ENCODE measurements at regions not wholly inside any gene's neighbourhood (a gene's known extent, or its start where the extent isn't known, plus 50 kb on each side); places are given as distances from the start of the nearest gene placed in this dataset.
"Not testable (repeated sequence)": the region's sequence is repeated elsewhere in the genome, so short reads cannot be mapped to it uniquely, and the experiment has no call there.

GRCh38 chr1:58180537-58180936, 366.0 kb downstream of the OMA1 start:
- no peak for FAIRE-seq

DNA sequence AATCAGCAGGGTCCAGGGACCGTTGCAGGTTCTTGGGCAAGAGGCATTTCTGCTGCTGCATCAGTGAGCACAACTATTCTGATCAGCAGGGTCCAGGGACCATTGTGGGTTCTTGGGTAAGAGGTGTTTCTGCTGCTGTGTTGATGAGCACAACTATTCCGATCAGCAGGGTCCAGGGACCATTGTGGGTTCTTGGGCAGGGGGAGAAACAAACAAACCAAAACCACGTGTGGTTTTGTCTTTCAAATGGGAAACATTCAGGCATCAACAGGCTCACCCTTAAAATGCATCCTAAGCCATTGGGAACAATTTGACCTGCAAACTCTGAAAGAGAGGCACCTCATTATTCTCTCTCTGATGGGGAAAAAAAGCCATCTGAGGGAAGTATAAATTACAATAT, 377.4 kb downstream of the OMA1 start:
- not testable (repeated sequence) for FAIRE-seq

- FAIRE-seq: not testable (repeated sequence)
Measured at GRCh38 chr1:58167131-58167530, 379.4 kb downstream of the OMA1 start.

GRCh38 chr1:58166417-58166816, 380.1 kb downstream of the OMA1 start:
- no peak for FAIRE-seq

DNA sequence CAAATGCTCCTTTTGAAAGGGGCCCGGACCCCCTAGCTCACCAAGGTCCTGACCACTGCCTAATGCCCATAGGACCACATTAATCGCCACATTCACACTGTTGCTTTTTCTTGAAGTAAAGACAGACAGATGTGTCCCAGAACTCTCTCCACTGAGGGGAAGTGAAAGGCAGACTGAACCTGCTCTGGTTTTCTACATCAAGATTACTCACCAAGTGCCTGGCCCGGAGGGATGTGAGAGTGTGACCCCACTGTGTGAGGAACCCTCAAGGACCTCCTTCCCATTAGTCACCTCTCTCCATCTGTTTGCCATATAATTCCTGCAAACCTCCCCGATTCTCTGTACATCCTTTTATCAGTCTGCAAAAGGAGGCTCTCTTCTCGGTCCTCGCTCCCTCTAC, 381.5 kb downstream of the OMA1 start:
- FAIRE-seq: no peak

- FAIRE-seq: no peak
Measured at GRCh38 chr1:58162952-58163550, 383.5 kb downstream of the OMA1 start.

- FAIRE-seq: no peak
Measured at GRCh38 chr1:58159434-58159830, 387.1 kb downstream of the OMA1 start.

GRCh38 chr1:58158506-58159433, 387.8 kb downstream of the OMA1 start:
- FAIRE-seq: no peak

DNA sequence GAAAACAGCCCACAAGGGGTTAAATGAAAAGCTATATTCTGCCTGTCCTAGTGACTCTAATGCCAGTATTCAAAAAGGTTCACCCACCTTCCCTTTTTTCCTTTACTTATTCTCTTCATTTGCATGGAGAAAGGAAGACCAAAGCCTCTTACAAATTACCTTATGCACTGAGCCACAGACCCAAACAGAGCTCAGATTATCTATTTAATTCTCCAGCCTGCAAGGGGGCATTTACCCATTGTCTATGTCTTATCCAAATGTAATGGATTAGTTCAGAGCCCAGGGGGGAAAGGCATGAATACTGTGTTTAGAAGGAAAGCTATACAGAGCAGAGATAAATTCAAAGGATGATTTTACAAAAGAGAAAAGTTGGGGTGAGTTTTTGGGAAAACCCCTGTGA, 388.5 kb downstream of the OMA1 start:
- no peak for FAIRE-seq

GRCh38 chr1:58157256-58157655, 389.3 kb downstream of the OMA1 start:
- FAIRE-seq: no peak

- FAIRE-seq: no peak
Measured at GRCh38 chr1:58156831-58157230, 389.7 kb downstream of the OMA1 start.

DNA sequence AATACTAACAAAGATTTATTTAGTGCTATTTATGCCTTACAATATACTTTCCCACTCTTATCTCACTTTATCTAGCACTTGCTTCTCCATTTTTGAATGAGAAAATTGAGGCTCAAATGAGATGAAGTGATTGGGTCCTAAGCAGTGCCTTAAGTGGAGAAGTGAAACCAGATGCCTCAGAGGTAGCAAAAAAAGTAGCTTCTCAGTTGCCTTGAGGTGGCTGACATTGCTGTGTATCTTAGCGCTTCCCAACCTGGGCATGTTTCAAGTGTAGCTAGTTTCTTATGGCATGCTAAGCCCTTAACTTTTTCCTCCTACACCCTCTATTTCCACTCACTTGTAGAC, 390.4 kb downstream of the OMA1 start:
- no peak for FAIRE-seq

DNA sequence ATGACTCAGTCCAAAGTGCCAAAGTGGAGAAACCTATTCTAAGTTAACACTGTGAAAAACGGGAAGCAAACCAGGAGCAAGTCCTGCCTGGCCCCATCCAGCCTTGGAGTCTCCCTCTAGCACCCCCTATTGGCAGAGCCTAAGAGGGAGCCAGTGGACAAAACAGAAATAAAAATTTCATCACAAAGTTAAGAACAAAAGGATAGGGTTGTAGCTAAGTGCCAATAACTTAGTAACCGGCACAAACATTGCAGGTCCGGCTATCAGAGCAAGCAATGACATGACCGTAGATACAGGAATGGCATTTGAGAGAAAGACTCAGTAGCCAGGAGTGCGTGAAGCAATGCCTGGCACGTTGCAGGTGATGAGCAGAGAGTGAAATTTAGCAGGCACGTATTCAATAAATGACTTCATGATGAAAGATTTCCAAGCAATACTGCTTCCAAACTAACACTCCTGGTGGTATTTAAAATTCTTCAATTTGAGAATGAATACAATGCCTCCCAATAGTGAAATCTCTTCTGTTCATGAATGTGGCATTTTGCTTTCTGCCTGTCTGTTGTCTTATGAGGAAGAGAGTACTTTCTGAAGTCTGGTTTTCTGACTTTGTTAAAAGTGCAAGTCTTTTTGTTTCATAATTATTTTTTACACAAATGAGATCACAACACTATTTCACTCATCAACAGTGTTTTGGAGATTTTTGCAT, 391.0 kb downstream of the OMA1 start:
- no peak for FAIRE-seq

DNA sequence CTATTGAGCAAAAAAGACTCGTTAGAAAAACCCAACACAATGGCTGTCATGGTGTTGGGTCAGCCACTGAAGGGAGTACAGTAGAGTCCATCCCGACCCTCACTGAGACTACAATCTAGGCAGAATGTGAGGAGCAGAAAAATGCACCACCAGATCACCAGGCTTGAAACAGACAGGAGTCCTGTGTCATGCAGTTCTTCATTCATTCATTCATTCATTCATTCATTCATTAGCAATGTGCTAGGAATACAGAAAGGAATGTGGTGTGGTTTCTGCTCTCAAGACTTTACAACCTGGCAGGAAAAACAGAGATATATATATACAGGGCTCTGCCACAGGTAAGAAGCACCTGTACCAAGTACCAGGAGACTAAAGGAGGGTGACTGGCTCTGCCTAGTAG, 392.3 kb downstream of the OMA1 start:
- FAIRE-seq: no peak

DNA sequence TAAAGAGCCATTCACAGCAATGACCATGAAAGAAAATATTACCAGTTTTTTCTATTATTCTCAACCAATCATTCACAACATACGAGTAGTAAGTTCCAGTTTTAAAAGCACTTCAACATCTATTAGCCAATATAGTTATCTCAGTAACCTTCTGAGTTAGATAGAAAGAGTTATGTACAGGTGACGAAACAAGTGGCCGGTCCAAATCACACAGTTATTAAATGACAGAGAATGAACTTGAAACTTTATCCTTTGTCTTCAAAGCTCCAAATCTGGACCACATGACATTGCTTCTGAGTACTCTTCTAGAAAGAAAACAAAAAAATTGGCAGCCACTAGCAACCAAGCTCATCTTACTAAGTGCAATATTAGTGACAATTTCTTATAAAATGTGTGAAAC, 393.8 kb downstream of the OMA1 start:
- no peak for FAIRE-seq

DNA sequence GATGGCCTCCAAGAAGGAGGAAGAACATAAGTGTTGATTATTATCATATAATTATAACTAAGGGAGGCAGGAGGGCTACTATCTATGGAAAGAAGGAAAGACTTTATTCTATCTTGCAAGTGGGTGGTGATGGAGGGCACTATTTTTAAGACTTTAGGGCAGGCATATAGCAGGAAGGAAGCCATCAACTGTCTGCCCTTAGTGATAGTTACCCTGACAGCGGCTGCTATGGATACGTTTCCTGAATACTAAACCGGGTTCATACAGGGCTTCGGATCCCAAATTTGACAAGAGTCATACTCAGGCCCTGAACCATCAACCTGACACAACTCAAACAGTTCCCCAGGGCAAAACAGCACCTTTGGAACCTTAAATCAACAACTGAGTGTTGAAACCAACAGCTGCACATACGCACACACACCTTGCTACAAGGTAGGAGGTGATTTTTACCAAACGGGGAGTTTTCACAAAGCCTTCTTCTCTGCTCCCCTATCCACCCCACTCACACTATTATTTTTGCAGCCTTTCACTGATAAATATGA, 397.2 kb downstream of the OMA1 start:
- no peak for FAIRE-seq

GRCh38 chr1:58144698-58145270, 401.7 kb downstream of the OMA1 start:
- FAIRE-seq: no peak

DNA sequence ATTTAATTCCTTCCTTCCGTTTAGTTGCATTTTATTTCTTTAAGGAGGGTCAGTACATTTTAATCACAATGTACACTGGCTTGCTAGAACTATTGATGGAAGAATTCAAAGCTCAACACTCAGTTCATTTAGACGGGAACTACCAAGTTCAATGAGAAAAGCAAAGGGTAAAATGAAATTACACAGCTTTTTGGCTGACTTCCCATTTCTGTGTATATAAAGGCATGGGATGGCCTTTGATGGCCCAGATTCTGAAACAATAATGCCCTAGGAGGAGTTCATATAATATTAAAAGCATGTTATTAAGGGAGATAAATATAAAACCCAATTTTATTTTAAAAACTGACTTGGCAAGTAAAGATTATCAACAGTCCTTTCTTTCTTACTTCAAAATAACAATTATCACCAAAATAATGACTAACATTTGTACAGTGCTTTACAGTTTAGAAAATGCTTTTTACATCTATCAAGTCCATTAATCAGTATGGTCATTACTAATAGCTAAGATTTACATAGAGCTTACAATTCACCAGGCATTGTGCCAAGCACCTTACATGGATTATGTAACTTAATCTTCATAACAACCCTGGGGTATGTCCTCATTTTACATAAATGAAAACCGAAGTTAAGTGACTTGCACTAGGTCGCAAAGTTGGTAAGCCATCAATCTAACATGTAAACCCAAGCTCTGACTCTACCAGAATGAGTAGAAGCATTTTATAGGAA, 402.4 kb downstream of the OMA1 start:
- no peak for FAIRE-seq

GRCh38 chr1:58136387-58136786, 410.1 kb downstream of the OMA1 start:
- no peak for FAIRE-seq

DNA sequence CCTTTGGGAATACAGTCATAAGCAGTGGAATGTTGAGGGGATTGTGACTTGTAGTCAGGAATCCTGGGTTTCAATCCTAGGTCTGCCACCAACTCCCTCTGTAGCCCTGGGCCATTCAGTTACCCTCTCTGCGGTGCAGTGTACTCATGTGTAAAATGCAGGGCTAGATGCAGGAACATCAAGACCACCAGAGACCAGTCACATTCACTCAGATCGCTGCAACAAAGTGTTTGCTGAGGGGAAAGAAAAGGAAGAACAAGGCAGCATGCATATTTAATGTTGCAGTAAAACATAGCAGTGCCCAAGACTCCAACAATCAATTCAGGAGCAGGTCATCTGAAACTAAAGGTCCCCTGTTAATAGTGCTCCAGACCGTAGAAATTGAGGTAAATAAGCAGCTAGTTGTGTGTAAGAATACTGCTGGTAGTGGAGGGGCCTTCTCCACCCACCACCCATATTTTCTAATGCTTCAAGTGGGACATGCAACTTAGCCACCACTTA, 410.7 kb downstream of the OMA1 start:
- no peak for FAIRE-seq

- no peak for FAIRE-seq
Measured at GRCh38 chr1:58133562-58133961, 413.0 kb downstream of the OMA1 start.

GRCh38 chr1:58123051-58123450, 423.5 kb downstream of the OMA1 start:
- FAIRE-seq: no peak
